Ectodermal cell (in vitro differentiated cells): ENCODE measurements at regions not wholly inside any gene's neighbourhood (a gene's known extent, or its start where the extent isn't known, plus 50 kb on each side); places are given as distances from the start of the nearest gene placed in this dataset.

Experiments used
- H3K27ac ChIP-seq: 2 replicates; pipeline ENCODE4 v1.7.0; 2013; ENCODE audit warnings: mild to moderate bottlenecking, low read depth, low read length; ENCODE audit not compliant: insufficient read depth, poor library complexity, severe bottlenecking
- H3K27me3 ChIP-seq: 2 replicates; pipeline ENCODE4 v1.7.0; 2013; ENCODE audit warnings: mild to moderate bottlenecking, low read length; ENCODE audit not compliant: insufficient read depth, control insufficient read depth, poor library complexity, severe bottlenecking
- H3K36me3 ChIP-seq: one replicate; pipeline ENCODE4 v1.7.0; 2013; ENCODE audit warnings: low read length; ENCODE audit not compliant: control insufficient read depth, insufficient read depth
- H3K4me1 ChIP-seq: one replicate; pipeline ENCODE4 v1.7.0; 2013; ENCODE audit warnings: low read length; ENCODE audit not compliant: control insufficient read depth, insufficient read depth
- H3K4me3 ChIP-seq: 2 replicates; pipeline ENCODE4 v1.7.0; 2013; ENCODE audit warnings: low read depth, low read length, control low read depth; ENCODE audit not compliant: insufficient read depth
- H3K9me3 ChIP-seq: 2 replicates; pipeline ENCODE4 v1.7.0; 2013; ENCODE audit warnings: mild to moderate bottlenecking, low read length, moderate library complexity; ENCODE audit not compliant: control insufficient read depth
- WGBS, 2 experiments: methylation state at CpG; one replicate each; pipeline ENCODE4 v1.1.7; 2013; ENCODE audit warnings: missing lambda C conversion rate in 2 of 2; 5-methylcytosine and 5-hydroxymethylcytosine counted together

GRCh38 chr10:4262449-4262848 lies 477.4 kb upstream of the KLF6 start:
- WGBS, 2 experiments, result 95% methylated on average over 4 of the region's 4 CpGs
- Histone ChIP-seq H3K9me3 (no peaks in the 10 kb centered on the region), H3K4me1 (no peaks in the 10 kb centered on the region), H3K27ac (no peak overlapping the region), H3K27me3 (no peaks in the 10 kb centered on the region), H3K4me3 (no peak overlapping the region), H3K36me3 (no peaks in the 10 kb centered on the region)

- H3K4me1 ChIP-seq, result no peaks in the 10 kb centered on the region
- WGBS, 2 experiments, result 81 to 98% methylated on average over 2 to 4 of the region's 4 CpGs
- no peak overlapping the region for H3K27ac ChIP-seq
- no peaks in the 10 kb centered on the region for H3K36me3 ChIP-seq
- no peaks in the 10 kb centered on the region for H3K27me3 ChIP-seq
- H3K9me3 ChIP-seq, result no peaks in the 10 kb centered on the region
- H3K4me3 ChIP-seq, result no peak overlapping the region
Observed at GRCh38 chr10:4260483-4261124, 475.6 kb upstream of the KLF6 start.

- WGBS, 2 experiments, result 85% methylated on average over 13 to 14 of the region's 14 CpGs
- no peaks in the 10 kb centered on the region for H3K36me3 ChIP-seq
- H3K9me3 ChIP-seq, result no peaks in the 10 kb centered on the region
- no peaks in the 10 kb centered on the region for H3K27me3 ChIP-seq
- H3K27ac ChIP-seq, result no peak overlapping the region
- H3K4me3 ChIP-seq, result no peak overlapping the region
- H3K4me1 ChIP-seq, result no peaks in the 10 kb centered on the region
Observed at GRCh38 chr10:4257939-4258465, 473.0 kb upstream of the KLF6 start.

GRCh38 chr10:4256971-4257370 lies 472.0 kb upstream of the KLF6 start:
- Histone ChIP-seq H3K27me3 (no peaks in the 10 kb centered on the region), H3K9me3 (no peaks in the 10 kb centered on the region), H3K27ac (no peak overlapping the region), H3K4me3 (no peak overlapping the region), H3K4me1 (no peaks in the 10 kb centered on the region), H3K36me3 (no peaks in the 10 kb centered on the region)
- WGBS, 2 experiments, result 95 to 100% methylated on average over 1 to 2 of the region's 2 CpGs

- Histone ChIP-seq H3K27me3 (no peaks in the 10 kb centered on the region), H3K36me3 (no peaks in the 10 kb centered on the region), H3K9me3 (no peaks in the 10 kb centered on the region), H3K4me1 (no peaks in the 10 kb centered on the region), H3K4me3 (no peak overlapping the region), H3K27ac (no peak overlapping the region)
- 93 to 94% methylated on average over 3 of the region's 3 CpGs for WGBS, 2 experiments
Observed at GRCh38 chr10:4255751-4256150, 470.7 kb upstream of the KLF6 start.

- Histone ChIP-seq H3K36me3 (no peaks in the 10 kb centered on the region), H3K4me3 (no peak overlapping the region), H3K27ac (no peak overlapping the region), H3K9me3 (no peaks in the 10 kb centered on the region), H3K27me3 (no peaks in the 10 kb centered on the region), H3K4me1 (no peaks in the 10 kb centered on the region)
- 93 to 96% methylated on average over 11 of the region's 11 CpGs for WGBS, 2 experiments
Observed at GRCh38 chr10:4254101-4254994, 469.3 kb upstream of the KLF6 start.

- Histone ChIP-seq H3K27ac (no peak overlapping the region), H3K36me3 (no peaks in the 10 kb centered on the region), H3K4me3 (no peak overlapping the region), H3K9me3 (no peaks in the 10 kb centered on the region), H3K4me1 (no peaks in the 10 kb centered on the region), H3K27me3 (no peaks in the 10 kb centered on the region)
- WGBS, 2 experiments, result 92% methylated on average over 2 of the region's 2 CpGs
Observed at GRCh38 chr10:4252701-4253100, 467.7 kb upstream of the KLF6 start.

GRCh38 chr10:4250587-4250887 lies 465.5 kb upstream of the KLF6 start:
- Histone ChIP-seq H3K9me3 (no peaks in the 10 kb centered on the region), H3K4me3 (no peak overlapping the region), H3K27me3 (no peaks in the 10 kb centered on the region), H3K27ac (no peak overlapping the region), H3K4me1 (no peaks in the 10 kb centered on the region), H3K36me3 (no peaks in the 10 kb centered on the region)
- 86 to 96% methylated on average over 1 to 2 of the region's 2 CpGs for WGBS, 2 experiments

GRCh38 chr10:4249841-4250586 lies 465.0 kb upstream of the KLF6 start:
- Histone ChIP-seq H3K27ac (no peak overlapping the region), H3K9me3 (no peaks in the 10 kb centered on the region), H3K4me1 (no peaks in the 10 kb centered on the region), H3K36me3 (no peaks in the 10 kb centered on the region), H3K27me3 (no peaks in the 10 kb centered on the region), H3K4me3 (no peak overlapping the region)
- 91 to 92% methylated on average over 4 of the region's 4 CpGs for WGBS, 2 experiments

- no peak overlapping the region for H3K27ac ChIP-seq
- peaks cover 11% of the 10 kb centered on the region for H3K4me1 ChIP-seq
- WGBS, 2 experiments, result 95 to 98% methylated on average over 5 of the region's 5 CpGs
- no peaks in the 10 kb centered on the region for H3K27me3 ChIP-seq
- no peaks in the 10 kb centered on the region for H3K36me3 ChIP-seq
- H3K9me3 ChIP-seq, result no peaks in the 10 kb centered on the region
- H3K4me3 ChIP-seq, result no peak overlapping the region
Observed at GRCh38 chr10:4247379-4247778, 462.4 kb upstream of the KLF6 start.
